ENCODE measurements at regions not wholly inside any gene's neighbourhood (a gene's known extent, or its start where the extent isn't known, plus 50 kb on each side); places are given as distances from the start of the nearest gene placed in this dataset.

DNA sequence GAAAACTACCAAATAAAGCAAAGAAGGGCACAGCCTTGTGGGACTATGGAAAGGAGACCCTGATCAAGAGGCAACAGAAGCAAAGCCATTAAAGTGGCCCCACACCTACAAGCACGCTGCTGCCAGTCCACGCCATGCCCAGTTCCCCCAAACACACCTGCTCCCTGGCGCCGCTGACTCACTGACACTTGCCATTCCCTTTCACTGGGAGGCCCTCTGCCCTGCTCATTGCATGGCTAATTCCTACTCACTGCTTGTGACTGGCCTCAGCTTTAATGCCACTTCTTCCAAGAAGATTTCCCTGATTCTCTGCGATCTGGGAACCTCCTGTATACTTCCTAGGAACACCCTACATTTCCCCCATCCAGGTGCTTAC is 71.2 kb upstream of the TAF1L start:
- no peak for ATAC-seq (ENCODE audit: low FRiP score)
- DNase-seq (ENCODE audit: low spot score) = no peak

DNA sequence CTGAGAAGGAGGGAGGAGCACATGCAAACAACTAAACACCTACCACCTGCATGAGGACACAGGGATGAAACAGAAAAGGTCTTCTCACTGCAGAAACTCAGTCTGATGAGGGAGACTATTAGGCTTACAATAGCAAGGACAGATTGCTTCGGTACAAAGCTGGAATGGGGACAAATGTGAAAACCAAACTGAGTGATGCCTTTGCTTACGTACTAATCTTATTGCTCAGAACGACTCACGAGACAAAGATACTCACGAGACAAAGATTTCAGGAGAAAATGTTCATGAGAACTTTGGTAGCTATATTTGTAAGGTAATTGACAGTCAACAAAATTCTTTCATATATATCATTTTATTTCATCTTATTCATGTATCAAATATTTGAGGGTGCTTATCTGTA is 71.9 kb upstream of the TAF1L start:
- TF ChIP-seq, protein P1, sequence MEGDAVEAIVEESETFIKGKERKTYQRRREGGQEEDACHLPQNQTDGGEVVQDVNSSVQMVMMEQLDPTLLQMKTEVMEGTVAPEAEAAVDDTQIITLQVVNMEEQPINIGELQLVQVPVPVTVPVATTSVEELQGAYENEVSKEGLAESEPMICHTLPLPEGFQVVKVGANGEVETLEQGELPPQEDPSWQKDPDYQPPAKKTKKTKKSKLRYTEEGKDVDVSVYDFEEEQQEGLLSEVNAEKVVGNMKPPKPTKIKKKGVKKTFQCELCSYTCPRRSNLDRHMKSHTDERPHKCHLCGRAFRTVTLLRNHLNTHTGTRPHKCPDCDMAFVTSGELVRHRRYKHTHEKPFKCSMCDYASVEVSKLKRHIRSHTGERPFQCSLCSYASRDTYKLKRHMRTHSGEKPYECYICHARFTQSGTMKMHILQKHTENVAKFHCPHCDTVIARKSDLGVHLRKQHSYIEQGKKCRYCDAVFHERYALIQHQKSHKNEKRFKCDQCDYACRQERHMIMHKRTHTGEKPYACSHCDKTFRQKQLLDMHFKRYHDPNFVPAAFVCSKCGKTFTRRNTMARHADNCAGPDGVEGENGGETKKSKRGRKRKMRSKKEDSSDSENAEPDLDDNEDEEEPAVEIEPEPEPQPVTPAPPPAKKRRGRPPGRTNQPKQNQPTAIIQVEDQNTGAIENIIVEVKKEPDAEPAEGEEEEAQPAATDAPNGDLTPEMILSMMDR (IDR thresholded peaks at IDR 0.05) = no peak
- ATAC-seq (ENCODE audit: low FRiP score) (no peak), DNase-seq (ENCODE audit: low spot score) (no peak)

More for the DNA sequence above, 71.2 kb upstream of the TAF1L start:
- TF ChIP-seq, protein P1 (IDR thresholded peaks at IDR 0.05) = no peak

DNA sequence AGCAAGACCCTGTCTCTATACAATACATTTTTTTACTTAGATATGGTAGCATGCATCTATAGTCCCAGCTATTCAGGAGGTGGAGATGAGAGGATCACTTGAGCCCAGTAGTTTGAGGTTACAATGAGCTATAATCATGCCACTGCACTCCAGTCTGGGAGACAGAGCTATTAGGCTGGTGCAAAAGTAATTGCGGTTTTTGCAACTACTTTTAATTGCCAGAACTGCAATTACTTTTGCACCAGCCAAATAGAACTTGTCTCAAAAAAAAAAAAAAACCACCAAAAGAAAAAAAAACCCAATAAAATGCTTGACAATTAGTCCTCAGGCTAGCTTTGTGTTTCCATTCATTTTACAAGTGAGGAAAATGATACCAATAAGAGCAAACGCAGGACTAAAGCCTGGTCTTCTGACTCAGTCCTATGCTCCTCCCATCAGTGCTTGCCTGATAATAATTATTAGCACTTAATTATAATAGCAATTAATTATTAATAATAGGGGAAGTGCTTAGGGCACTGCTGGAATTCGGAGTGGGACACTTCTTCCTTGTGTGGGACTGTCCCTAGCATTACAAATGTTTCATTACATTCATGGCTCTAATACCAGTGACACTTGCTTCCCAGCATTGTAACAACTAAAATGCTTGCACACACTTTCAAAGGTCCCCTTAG is 73.1 kb upstream of the TAF1L start:
- ATAC-seq (ENCODE audit: low FRiP score) = no peak
- TF ChIP-seq, protein P1 (IDR thresholded peaks at IDR 0.05) = no peak
- no peak for DNase-seq (ENCODE audit: low spot score)

DNA sequence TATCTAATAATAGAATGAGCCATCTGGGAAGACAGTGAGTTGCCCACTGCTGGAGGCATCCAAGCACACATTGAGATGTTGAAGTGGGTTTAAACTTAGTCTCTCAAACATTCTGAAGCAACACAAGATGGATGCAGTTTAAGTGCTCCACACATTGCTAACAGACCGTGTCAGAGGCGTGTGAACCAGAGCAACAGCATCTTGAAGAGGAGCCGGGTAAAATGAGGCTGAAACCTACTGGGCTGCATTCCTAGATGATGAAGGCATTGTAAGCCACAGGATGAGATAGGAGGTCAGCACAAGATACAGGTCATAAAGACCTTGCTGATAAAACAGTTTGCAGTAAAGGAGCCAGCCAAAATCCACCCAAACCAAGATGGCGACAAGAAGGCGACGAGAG is 73.5 kb upstream of the TMEM215 start:
- ATAC-seq (ENCODE audit: low FRiP score) (no peak), DNase-seq (ENCODE audit: low spot score) (no peak)
- TF ChIP-seq, protein P1 (IDR thresholded peaks at IDR 0.05) = no peak

DNA sequence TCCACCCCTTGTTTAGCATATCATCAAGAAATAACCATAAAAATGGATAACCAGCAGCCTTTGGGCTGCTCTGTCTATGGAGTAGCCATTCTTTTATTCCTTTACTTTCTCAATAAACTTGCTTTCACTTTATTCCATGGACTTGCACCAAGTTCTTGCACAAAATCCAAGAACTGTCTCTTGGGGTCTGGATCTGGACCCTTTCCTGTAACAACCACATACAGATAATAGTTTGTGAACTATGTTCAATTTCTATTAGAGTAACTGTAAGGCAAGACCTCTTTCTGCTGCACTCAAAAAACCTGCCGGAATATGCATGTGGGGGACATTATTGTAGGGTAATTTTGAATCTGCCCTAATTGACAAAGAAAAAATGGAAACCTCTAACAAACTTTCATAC is 66.9 kb upstream of the TMEM215 start:
- DNase-seq (ENCODE audit: low spot score) = no peak
- no peak for ATAC-seq (ENCODE audit: low FRiP score)
- TF ChIP-seq, protein P1 (IDR thresholded peaks at IDR 0.05) = no peak

DNA sequence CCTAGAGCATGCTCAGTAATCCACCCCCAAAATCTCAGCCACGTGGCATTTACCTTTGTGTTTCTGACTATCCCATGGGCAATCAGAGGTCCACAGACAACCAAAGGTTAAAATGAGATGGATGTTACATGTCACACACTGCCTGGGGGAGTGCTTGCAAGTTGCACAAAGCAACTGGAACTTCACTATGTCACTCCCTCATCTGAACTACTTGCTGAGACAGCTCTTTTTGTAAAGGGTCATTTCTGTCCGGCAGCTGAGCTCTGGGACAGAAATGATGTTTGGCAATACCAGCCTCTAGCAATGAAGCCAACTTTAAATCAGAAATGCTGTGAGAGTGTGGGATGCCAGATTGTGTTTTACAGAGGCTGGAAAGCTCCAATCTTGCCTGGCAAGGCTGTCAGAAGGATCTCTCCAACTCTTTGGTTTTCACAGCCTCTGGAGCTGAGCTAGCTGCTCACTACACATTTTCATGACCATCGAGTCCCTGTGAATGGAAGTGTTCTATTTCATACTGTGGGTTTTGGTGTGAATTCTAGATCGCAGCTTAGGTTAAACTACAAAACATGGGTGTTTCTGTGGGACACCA is 66.3 kb upstream of the TMEM215 start:
- DNase-seq (ENCODE audit: low spot score) (no peak), ATAC-seq (ENCODE audit: low FRiP score) (no peak)
- TF ChIP-seq, protein P1 (IDR thresholded peaks at IDR 0.05) = no peak

DNA sequence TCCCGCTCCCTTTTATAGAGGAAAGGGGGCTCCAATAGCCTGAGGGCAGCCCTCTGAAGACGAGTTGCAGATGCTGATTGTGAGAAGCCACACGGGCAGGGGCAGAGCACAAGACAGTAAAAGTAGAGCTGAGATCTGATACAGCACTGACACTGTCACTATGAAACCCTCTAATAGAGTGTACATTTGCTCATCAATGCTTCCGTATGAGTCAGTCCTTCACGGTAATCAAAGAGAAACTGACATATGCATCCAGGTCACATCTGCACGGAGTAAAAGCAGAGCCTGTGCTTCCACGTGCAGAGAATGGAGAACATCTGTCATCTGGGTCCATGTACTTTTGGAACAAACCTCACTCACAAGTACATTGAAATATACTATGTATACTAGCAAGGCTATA is 60.6 kb upstream of the TMEM215 start:
- ATAC-seq (ENCODE audit: low FRiP score) (no peak), DNase-seq (ENCODE audit: low spot score) (no peak)
- TF ChIP-seq, protein P1 (IDR thresholded peaks at IDR 0.05) = no peak

Measured in omental fat pad (tissue), 3 donors.